Lung microvascular endothelial cell (primary cell): ENCODE measurements at regions not wholly inside any gene's neighbourhood (a gene's known extent, or its start where the extent isn't known, plus 50 kb on each side); places are given as distances from the start of the nearest gene placed in this dataset.

Experiments
- DNase-seq, 2 donors: peaks; one replicate each; pipeline versions ENCODE4 v3.0.0 to v3.0.0-alpha.2; 2010; ENCODE audit warnings: low read depth in 2 of 2

GRCh38 chr14:63781686-63782085 lies 53.8 kb upstream of the SGPP1 start:
- no peak for DNase-seq

GRCh38 chr14:63782683-63783389 lies 55.0 kb upstream of the SGPP1 start:
- no peak for DNase-seq

- peak in 1 of 2 donors; percentile 8 for DNase-seq
Observed at GRCh38 chr14:63788011-63788933, 60.4 kb upstream of the SGPP1 start.

- no peak for DNase-seq
Observed at GRCh38 chr14:63793376-63793775, 59.4 kb upstream of the SYNE2 start.

GRCh38 chr14:63795532-63795931 lies 57.3 kb upstream of the SYNE2 start:
- DNase-seq, result no peak

- no peak for DNase-seq
Observed at GRCh38 chr14:63800083-63800482, 52.7 kb upstream of the SYNE2 start.

- no peak for DNase-seq
Observed at GRCh38 chr14:63800651-63801375, 52.0 kb upstream of the SYNE2 start.
